GM23248 (cell line): ENCODE measurements at regions not wholly inside any gene's neighbourhood (a gene's known extent, or its start where the extent isn't known, plus 50 kb on each side); places are given as distances from the start of the nearest gene placed in this dataset.

Experiments
- EZH2 ChIP-seq: fragments of 200-600 bp; sonication (generic); IDR thresholded peaks from 2 replicates; pipeline ENCODE4 v1.6.1; 2018; ENCODE audit warnings: antibody characterized with exemption, mild to moderate bottlenecking; ENCODE audit not compliant: insufficient read depth, poor library complexity, severe bottlenecking
- EZH2phosphoT487 ChIP-seq: fragments of 200-600 bp; sonication (generic); IDR thresholded peaks from 2 replicates; pipeline ENCODE4 v1.6.1; 2018; ENCODE audit warnings: antibody characterized with exemption, moderate library complexity, mild to moderate bottlenecking, low read depth; ENCODE audit not compliant: insufficient read depth

DNA sequence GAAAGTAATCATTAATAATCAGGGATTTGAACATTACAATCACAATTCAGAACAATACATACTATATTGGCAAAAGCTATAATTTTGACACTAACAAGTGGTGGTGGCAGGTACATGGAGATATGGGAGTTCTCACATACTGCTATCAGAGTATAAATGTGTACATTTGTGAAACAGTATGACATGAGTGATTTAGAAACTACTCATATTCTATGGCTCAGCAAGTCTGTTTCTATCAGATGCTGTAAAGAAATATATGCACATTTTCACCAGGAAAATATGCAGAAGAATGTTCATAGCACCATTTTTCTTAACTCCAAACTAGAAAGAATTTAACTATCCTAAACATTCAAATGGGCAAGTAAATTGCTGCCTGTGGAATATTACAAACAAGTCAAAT is 620.0 kb downstream of the SH2D4B start:
- TF ChIP-seq EZH2 (no peak), EZH2phosphoT487 (no peak)
